ENCODE measurements at regions not wholly inside any gene's neighbourhood (a gene's known extent, or its start where the extent isn't known, plus 50 kb on each side); places are given as distances from the start of the nearest gene placed in this dataset.

- no peak overlapping the region for H3K27ac Mint-ChIP-seq
- Histone ChIP-seq H3K27me3 (ENCODE audit: control insufficient read depth, insufficient read depth, low read length) (no peaks in the 10 kb centered on the region), H3K4me1 (ENCODE audit: control insufficient read depth, insufficient read depth, low read length) (no peaks in the 10 kb centered on the region), H3K27ac (ENCODE audit: low read length) (no peak overlapping the region), H3K36me3 (ENCODE audit: control insufficient read depth, insufficient read depth, low read length) (no peaks in the 10 kb centered on the region), H3K4me3 (ENCODE audit: low read length) (no peak overlapping the region), H3K9me3 (ENCODE audit: control insufficient read depth, insufficient read depth, low read length) (no peaks in the 10 kb centered on the region)
- H3K4me1 Mint-ChIP-seq: no peaks in the 10 kb centered on the region
- intact Hi-C loops (cut with micrococcal nuclease): no loop called here
- no peak overlapping the region for H3K4me3 Mint-ChIP-seq
- TF ChIP-seq CTCF (IDR thresholded peaks at IDR 0.05): no peak
- 67% methylated on average over 1 of the region's 1 CpG for WGBS (ENCODE audit: insufficient coverage)
- ATAC-seq: no peak
- H3K9me3 Mint-ChIP-seq: peaks cover 7 to 16% of the 10 kb centered on the region in 2 donors
- no peaks in the 10 kb centered on the region for H3K36me3 Mint-ChIP-seq
- no peaks in the 10 kb centered on the region for H3K27me3 Mint-ChIP-seq (ENCODE audit: low read depth in 2 of 2)
- DNase-seq: no peak
Measured at GRCh38 chr11:91859666-91860065, 365.0 kb upstream of the FAT3 start.

GRCh38 chr11:91857179-91857578, 367.4 kb upstream of the FAT3 start:
- H3K27ac ChIP-seq (ENCODE audit: low read length): no peak overlapping the region
- Mint-ChIP-seq H3K27me3 (ENCODE audit: low read depth in 2 of 2) (no peaks in the 10 kb centered on the region), H3K27ac (no peak overlapping the region), H3K36me3 (no peaks in the 10 kb centered on the region), H3K9me3 (peaks cover 2 to 9% of the 10 kb centered on the region in 2 donors), H3K4me3 (no peak overlapping the region), H3K4me1 (no peaks in the 10 kb centered on the region)
- no peak for TF ChIP-seq CTCF (IDR thresholded peaks at IDR 0.05)
- intact Hi-C loops (cut with micrococcal nuclease): no loop called here
- H3K4me3 ChIP-seq (ENCODE audit: low read length): no peak overlapping the region
- no peaks in the 10 kb centered on the region for H3K27me3 ChIP-seq (ENCODE audit: control insufficient read depth, insufficient read depth, low read length)
- H3K9me3 ChIP-seq (ENCODE audit: control insufficient read depth, insufficient read depth, low read length): no peaks in the 10 kb centered on the region
- no peaks in the 10 kb centered on the region for H3K36me3 ChIP-seq (ENCODE audit: control insufficient read depth, insufficient read depth, low read length)
- ATAC-seq (no peak), DNase-seq (no peak)
- WGBS (ENCODE audit: insufficient coverage): no CpG with 5 or more reads among the region's 1 CpG
- no peaks in the 10 kb centered on the region for H3K4me1 ChIP-seq (ENCODE audit: control insufficient read depth, insufficient read depth, low read length)

GRCh38 chr11:91854780-91855179, 369.8 kb upstream of the FAT3 start:
- intact Hi-C loops (cut with micrococcal nuclease): no loop called here
- ATAC-seq: no peak
- Mint-ChIP-seq H3K4me3 (no peak overlapping the region), H3K27me3 (ENCODE audit: low read depth in 2 of 2) (no peaks in the 10 kb centered on the region), H3K27ac (no peak overlapping the region), H3K36me3 (no peaks in the 10 kb centered on the region), H3K4me1 (no peaks in the 10 kb centered on the region), H3K9me3 (peaks cover 6% of the 10 kb centered on the region in 2 donors)
- Histone ChIP-seq H3K27me3 (ENCODE audit: control insufficient read depth, insufficient read depth, low read length) (no peaks in the 10 kb centered on the region), H3K4me1 (ENCODE audit: control insufficient read depth, insufficient read depth, low read length) (no peaks in the 10 kb centered on the region), H3K9me3 (ENCODE audit: control insufficient read depth, insufficient read depth, low read length) (peaks cover 3% of the 10 kb centered on the region), H3K36me3 (ENCODE audit: control insufficient read depth, insufficient read depth, low read length) (no peaks in the 10 kb centered on the region), H3K27ac (ENCODE audit: low read length) (no peak overlapping the region), H3K4me3 (ENCODE audit: low read length) (no peak overlapping the region)
- DNase-seq: no peak
- TF ChIP-seq CTCF (IDR thresholded peaks at IDR 0.05): no peak
- 100% methylated on average over 1 of the region's 1 CpG for WGBS (ENCODE audit: insufficient coverage)

GRCh38 chr11:91854171-91854570, 370.4 kb upstream of the FAT3 start:
- H3K27me3 ChIP-seq (ENCODE audit: control insufficient read depth, insufficient read depth, low read length): no peaks in the 10 kb centered on the region
- Mint-ChIP-seq H3K4me3 (no peak overlapping the region), H3K4me1 (no peaks in the 10 kb centered on the region), H3K9me3 (peaks cover 4 to 6% of the 10 kb centered on the region in 2 donors), H3K27me3 (ENCODE audit: low read depth in 2 of 2) (no peaks in the 10 kb centered on the region), H3K36me3 (no peaks in the 10 kb centered on the region), H3K27ac (no peak overlapping the region)
- H3K27ac ChIP-seq (ENCODE audit: low read length): no peak overlapping the region
- H3K9me3 ChIP-seq (ENCODE audit: control insufficient read depth, insufficient read depth, low read length): peaks cover 3% of the 10 kb centered on the region
- ATAC-seq: no peak
- no peaks in the 10 kb centered on the region for H3K36me3 ChIP-seq (ENCODE audit: control insufficient read depth, insufficient read depth, low read length)
- TF ChIP-seq CTCF (IDR thresholded peaks at IDR 0.05): no peak
- no peak overlapping the region for H3K4me3 ChIP-seq (ENCODE audit: low read length)
- H3K4me1 ChIP-seq (ENCODE audit: control insufficient read depth, insufficient read depth, low read length): no peaks in the 10 kb centered on the region
- intact Hi-C loops (cut with micrococcal nuclease): no loop called here
- no peak for DNase-seq

Measured in natural killer cell (primary cell).